GM12878 (cell line): ENCODE measurements at regions not wholly inside any gene's neighbourhood (a gene's known extent, or its start where the extent isn't known, plus 50 kb on each side); places are given as distances from the start of the nearest gene placed in this dataset.

Experiments
- ATAC-seq: fragments of 200-7000 bp; cut with Tn5 transposase; 3 replicates; pipeline ENCODE4 v1.9.1; 2020; ENCODE audit warnings: mild to moderate bottlenecking, moderate library complexity
- BruUV-seq: library from RNA; stranded (reverse); fragments of 400-500 nt; replicated peaks from 2 replicates; lab custom pipeline; 2021; lab: Mats Ljungman, UMichigan
- CTCF ChIA-PET: fragments of 300-600 bp; sonication (Branson Sonifier 250); formaldehyde crosslinking; extraction: SDS; loops from one replicate; lab custom pipeline; 2021; ENCODE audit warnings: inconsistent platforms; lab: Yijun Ruan, JAX
- POLR2A ChIA-PET: fragments of 350-600 bp; formaldehyde crosslinking; extraction: SDS; loops from one replicate; lab custom pipeline; 2021; ENCODE audit warnings: inconsistent platforms; lab: Charles Lee
- RAD21 ChIA-PET: fragments of 300-600 bp; sonication (Branson Sonifier 250); formaldehyde crosslinking; loops from one replicate; lab custom pipeline; 2023; ENCODE audit warnings: antibody characterized with exemption; ENCODE audit not compliant: unreplicated experiment; lab: Charles Lee
- SMC1A ChIA-PET: fragments of 300-600 bp; sonication (Branson Sonifier 250); formaldehyde crosslinking; loops from one replicate; lab custom pipeline; 2023; ENCODE audit not compliant: unreplicated experiment, uncharacterized antibody; lab: Charles Lee
- DNase-seq: peaks from one replicate; pipeline ENCODE4 v3.0.0-alpha.2; 2011; ENCODE audit warnings: low read depth, low spot score
- FAIRE-seq: peaks from 3 replicates; lab custom pipeline; 2011; peaks lifted over from hg19 to GRCh38; lab: Jason Lieb, UNC
- H2AFZ ChIP-seq: 2 replicates; pipeline ENCODE4 v1.6.0; 2011; ENCODE audit warnings: low read depth, low read length, control low read depth; ENCODE audit not compliant: control insufficient read depth
- H3K27ac ChIP-seq: 2 replicates; pipeline ENCODE4 v1.5.1; 2011; ENCODE audit warnings: control low read depth; ENCODE audit not compliant: control insufficient read depth, insufficient read depth
- H3K27me3 ChIP-seq, 2 experiments: replicated peaks in 1 of 2; 2 replicates each; pipeline versions ENCODE4 v1.6.0 to v1.6.1; 2011; ENCODE audit warnings: low read length in 1 of 2; ENCODE audit not compliant: control insufficient read depth in 2 of 2, insufficient read depth in 2 of 2
- H3K36me3 ChIP-seq, 2 experiments: 2 replicates each; pipeline ENCODE4 v1.5.1; 2011; ENCODE audit warnings: low read length in 1 of 2; ENCODE audit not compliant: control insufficient read depth in 2 of 2, insufficient read depth in 2 of 2
- H3K4me1 ChIP-seq: 2 replicates; pipeline ENCODE4 v1.6.1; 2011; ENCODE audit warnings: mild to moderate bottlenecking, low read length, moderate library complexity, mixed read lengths; ENCODE audit not compliant: control insufficient read depth, insufficient read depth
- H3K4me2 ChIP-seq: 2 replicates; pipeline ENCODE4 v1.6.0; 2011; ENCODE audit warnings: control low read depth; ENCODE audit not compliant: control insufficient read depth, insufficient read depth
- H3K4me3 ChIP-seq: fragments of 200-600 bp; sonication (generic); 2 replicates; pipeline ENCODE4 v1.5.1; 2016
- H3K79me2 ChIP-seq: 2 replicates; pipeline ENCODE4 v1.6.0; 2011; ENCODE audit warnings: low read length; ENCODE audit not compliant: control insufficient read depth, insufficient read depth
- H3K9ac ChIP-seq: 2 replicates; pipeline ENCODE4 v1.8.0; 2011; ENCODE audit warnings: low read length, control low read depth, mixed read lengths; ENCODE audit not compliant: control insufficient read depth, insufficient read depth
- H3K9me3 ChIP-seq: replicated peaks from 3 replicates; pipeline ENCODE4 v1.5.1; 2011; ENCODE audit warnings: mild to moderate bottlenecking, low read length; ENCODE audit not compliant: control insufficient read depth, insufficient read depth
- H4K20me1 ChIP-seq: 2 replicates; pipeline ENCODE4 v1.6.0; 2011; ENCODE audit not compliant: control insufficient read depth, insufficient read depth
- CHD2 ChIP-seq: IDR thresholded peaks from 2 replicates; pipeline ENCODE4 v1.6.1; 2011; ENCODE audit warnings: low read depth, low read length, improper control_type of control experiment, borderline replicate concordance
- HSF1 ChIP-seq: fragments of 150-350 bp; IDR thresholded peaks from 2 replicates; pipeline ENCODE4 v1.6.1; 2014; ENCODE audit warnings: mild to moderate bottlenecking, low read depth, low read length
- NFYA ChIP-seq: IDR thresholded peaks from 2 replicates; pipeline ENCODE4 v1.6.1; 2011; ENCODE audit warnings: low read depth, mild to moderate bottlenecking, low read length, improper control_type of control experiment, borderline replicate concordance
- TAF1 ChIP-seq: IDR thresholded peaks from 2 replicates; pipeline ENCODE4 v1.6.1; 2011; ENCODE audit warnings: mild to moderate bottlenecking, low read depth, low read length, borderline replicate concordance
- TBL1XR1 ChIP-seq: IDR thresholded peaks from 2 replicates; pipeline ENCODE4 v1.6.1; 2012; ENCODE audit warnings: low read depth, low read length, improper control_type of control experiment
- ZBTB33 ChIP-seq: fragments of 450-650 bp; IDR thresholded peaks from 2 replicates; pipeline ENCODE4 v1.6.1; 2017; ENCODE audit warnings: mild to moderate bottlenecking
- ZNF687 ChIP-seq: fragments of 450-650 bp; IDR thresholded peaks from 2 replicates; pipeline ENCODE4 v1.6.1; 2017; ENCODE audit warnings: mild to moderate bottlenecking, moderate library complexity
- WGBS: methylation state at CpG from one replicate; pipeline ENCODE4 v1.1.6; 2016; ENCODE audit warnings: low lambda C conversion rate; ENCODE audit not compliant: insufficient replicate concordance, insufficient coverage; ENCODE audit errors: missing lambda C conversion rate; 5-methylcytosine and 5-hydroxymethylcytosine counted together
- in situ Hi-C: fragments of 300-500 bp; cut with MboI; formaldehyde crosslinking; loops from 9 replicates; pipeline ENCODE4 v1.14.3; 2018; ENCODE audit warnings: mixed read lengths
- intact Hi-C: fragments of 100-400 bp; cut with micrococcal nuclease; formaldehyde crosslinking; loops from one replicate; pipeline ENCODE4 v1.14.2; 2022; ENCODE audit not compliant: unreplicated experiment

GRCh38 chr18:76202322-76202721 is 292.7 kb downstream of the ZNF516 start:
- Histone ChIP-seq H3K4me2 (no peak overlapping the region), H2AFZ (no peak overlapping the region), H3K27ac (no peak overlapping the region), H3K9me3 (no peaks in the 10 kb centered on the region), H3K79me2 (no peaks in the 10 kb centered on the region), H4K20me1 (no peaks in the 10 kb centered on the region), H3K27me3 (no peaks in the 10 kb centered on the region), H3K9ac (no peak overlapping the region), H3K4me3 (no peak overlapping the region), H3K36me3 (no peaks in the 10 kb centered on the region), H3K4me1 (no peaks in the 10 kb centered on the region)
- WGBS, result 82% methylated on average over 2 of the region's 2 CpGs
- SMC1A ChIA-PET, result no interaction called here
- in situ Hi-C loops, result no loop called here
- intact Hi-C loops, result no loop called here
- no peak for TF ChIP-seq HSF1
- TF ChIP-seq TAF1, result no peak
- TF ChIP-seq NFYA, result no peak
- no peak for TF ChIP-seq ZNF687
- TF ChIP-seq ZBTB33, result no peak
- TF ChIP-seq CHD2, result no peak
- no peak for TF ChIP-seq TBL1XR1
- RAD21 ChIA-PET, result no interaction called here
- POLR2A ChIA-PET, result no interaction called here
- BruUV-seq, result no TSS peak
- no peak for FAIRE-seq
- CTCF ChIA-PET, result no interaction called here
- ATAC-seq, result no peak
- DNase-seq, result no peak
